ENCODE measurements at regions not wholly inside any gene's neighbourhood (a gene's known extent, or its start where the extent isn't known, plus 50 kb on each side); places are given as distances from the start of the nearest gene placed in this dataset.
"Not testable (repeated sequence)": the region's sequence is repeated elsewhere in the genome, so short reads cannot be mapped to it uniquely, and the experiment has no call there.

- no peaks in the 10 kb centered on the region for H3K27me3 ChIP-seq
- H3K4me1 ChIP-seq: no peaks in the 10 kb centered on the region
- no peak overlapping the region for H3K4me3 ChIP-seq
- ATAC-seq (no peak), DNase-seq (no peak)
- TF ChIP-seq CTCF (IDR thresholded peaks at IDR 0.05) (no peak), POLR2A (IDR thresholded peaks at IDR 0.05) (no peak)
- no peak overlapping the region for H3K27ac ChIP-seq
- intact Hi-C loops (cut with DNase I): no loop called here
- H3K9me3 ChIP-seq: peaks cover 0 to 7% (median 0%) of the 10 kb centered on the region in 3 donors
- H3K36me3 ChIP-seq (replicated peaks in 1 of 2; ENCODE audit: insufficient read depth in 1 of 2, low read depth in 2 of 2): no peaks in the 10 kb centered on the region
- WGBS, 2 donors: 45 to 47% methylated on average over 2 of the region's 2 CpGs
These were observed 203.8 kb downstream of the TPRG1 start for GRCh38 chr3:189375532-189375931.

- H3K36me3 ChIP-seq (replicated peaks in 1 of 2; ENCODE audit: insufficient read depth in 1 of 2, low read depth in 2 of 2): no peaks in the 10 kb centered on the region
- DNase-seq (no peak), ATAC-seq (no peak)
- H3K27me3 ChIP-seq: no peaks in the 10 kb centered on the region
- intact Hi-C loops (cut with DNase I): no loop called here
- TF ChIP-seq POLR2A (IDR thresholded peaks at IDR 0.05) (no peak), CTCF (IDR thresholded peaks at IDR 0.05) (no peak)
- no peak overlapping the region for H3K27ac ChIP-seq
- WGBS, 2 donors: 62 to 72% methylated on average over 1 of the region's 1 CpG
- H3K9me3 ChIP-seq: no peaks in the 10 kb centered on the region
- H3K4me3 ChIP-seq: no peak overlapping the region
- H3K4me1 ChIP-seq: no peaks in the 10 kb centered on the region
These were observed 211.9 kb downstream of the TPRG1 start for GRCh38 chr3:189383630-189384029.

- intact Hi-C loops (cut with DNase I); DNase-seq; H3K4me3 ChIP-seq; H3K27me3 ChIP-seq; H3K9me3 ChIP-seq; ATAC-seq; H3K36me3 ChIP-seq (replicated peaks in 1 of 2; ENCODE audit: insufficient read depth in 1 of 2, low read depth in 2 of 2); H3K27ac ChIP-seq; H3K4me1 ChIP-seq: not testable (repeated sequence)
- WGBS, 2 donors: 33 to 64% methylated on average over 1 of the region's 1 CpG
These were observed 214.1 kb downstream of the TPRG1 start for GRCh38 chr3:189385880-189386279.

- no peak for DNase-seq
- Histone ChIP-seq H3K4me3 (no peak overlapping the region), H3K27ac (no peak overlapping the region), H3K9me3 (no peaks in the 10 kb centered on the region), H3K27me3 (no peaks in the 10 kb centered on the region), H3K4me1 (no peaks in the 10 kb centered on the region), H3K36me3 (replicated peaks in 1 of 2; ENCODE audit: insufficient read depth in 1 of 2, low read depth in 2 of 2) (no peaks in the 10 kb centered on the region)
- intact Hi-C loops (cut with DNase I): no loop called here
- TF ChIP-seq CTCF (IDR thresholded peaks at IDR 0.05): no peak
- TF ChIP-seq POLR2A (IDR thresholded peaks at IDR 0.05): no peak
- 85 to 87% methylated on average over 3 of the region's 3 CpGs for WGBS, 2 donors
- no peak for ATAC-seq
These were observed 215.0 kb downstream of the TPRG1 start for GRCh38 chr3:189386739-189387138.

GRCh38 chr3:189389346-189389745 lies 217.6 kb downstream of the TPRG1 start:
- intact Hi-C loops (cut with DNase I): no loop called here
- DNase-seq: no peak
- TF ChIP-seq CTCF (IDR thresholded peaks at IDR 0.05) (no peak), POLR2A (IDR thresholded peaks at IDR 0.05) (no peak)
- H3K27me3 ChIP-seq: no peaks in the 10 kb centered on the region
- H3K9me3 ChIP-seq: no peaks in the 10 kb centered on the region
- ATAC-seq: no peak
- 62 to 78% methylated on average over 4 of the region's 4 CpGs for WGBS, 2 donors
- no peaks in the 10 kb centered on the region for H3K36me3 ChIP-seq (replicated peaks in 1 of 2; ENCODE audit: insufficient read depth in 1 of 2, low read depth in 2 of 2)
- H3K4me3 ChIP-seq: no peak overlapping the region
- H3K4me1 ChIP-seq: no peaks in the 10 kb centered on the region
- H3K27ac ChIP-seq: no peak overlapping the region
